Daoy (cell line): ENCODE measurements at regions not wholly inside any gene's neighbourhood (a gene's known extent, or its start where the extent isn't known, plus 50 kb on each side); places are given as distances from the start of the nearest gene placed in this dataset.

Experiments used
- DNase-seq: peaks from one replicate; pipeline ENCODE4 v3.0.0-alpha.2; 2015; ENCODE audit warnings: low read depth

DNA sequence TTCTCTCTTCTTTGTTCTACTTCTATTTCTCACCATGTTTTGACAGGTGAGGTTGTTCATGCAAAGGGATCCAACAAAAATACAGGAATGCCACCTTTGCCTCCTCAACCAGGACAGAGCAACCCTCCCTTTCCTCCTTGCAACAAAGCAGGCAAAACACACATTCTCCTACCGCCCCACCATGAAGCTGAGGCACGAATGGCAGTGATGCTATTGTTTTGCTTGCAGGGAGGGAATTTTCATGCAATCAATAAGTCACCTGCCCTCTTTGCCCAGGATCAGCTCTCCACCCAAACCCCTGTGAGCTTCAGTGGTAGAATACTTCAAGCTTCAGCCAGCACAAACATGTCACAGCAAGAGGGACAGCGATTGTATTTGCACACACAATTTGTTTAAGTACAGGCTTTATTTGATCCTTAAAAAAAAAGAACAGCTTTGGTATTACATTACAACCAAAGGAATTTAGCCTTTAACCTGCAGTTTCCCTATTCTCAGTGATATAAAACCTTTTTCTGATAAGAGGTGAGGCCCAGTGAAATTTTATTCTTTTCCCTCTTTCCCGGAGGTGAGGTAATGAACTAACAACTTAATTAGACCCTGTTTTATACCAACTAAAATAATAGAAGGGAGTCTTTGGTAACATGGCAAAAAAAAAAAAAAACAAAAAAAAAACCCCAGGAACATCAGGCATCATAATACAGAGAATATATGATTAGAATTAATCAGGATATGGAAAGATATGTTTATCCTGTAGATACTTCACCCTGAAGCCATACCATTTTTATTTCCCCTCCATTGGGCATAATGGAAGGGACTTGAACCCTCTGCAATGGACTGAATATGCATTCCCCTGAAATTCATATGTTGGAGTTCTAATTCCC, 87.0 kb upstream of the EEA1 start:
- DNase-seq: no peak

DNA sequence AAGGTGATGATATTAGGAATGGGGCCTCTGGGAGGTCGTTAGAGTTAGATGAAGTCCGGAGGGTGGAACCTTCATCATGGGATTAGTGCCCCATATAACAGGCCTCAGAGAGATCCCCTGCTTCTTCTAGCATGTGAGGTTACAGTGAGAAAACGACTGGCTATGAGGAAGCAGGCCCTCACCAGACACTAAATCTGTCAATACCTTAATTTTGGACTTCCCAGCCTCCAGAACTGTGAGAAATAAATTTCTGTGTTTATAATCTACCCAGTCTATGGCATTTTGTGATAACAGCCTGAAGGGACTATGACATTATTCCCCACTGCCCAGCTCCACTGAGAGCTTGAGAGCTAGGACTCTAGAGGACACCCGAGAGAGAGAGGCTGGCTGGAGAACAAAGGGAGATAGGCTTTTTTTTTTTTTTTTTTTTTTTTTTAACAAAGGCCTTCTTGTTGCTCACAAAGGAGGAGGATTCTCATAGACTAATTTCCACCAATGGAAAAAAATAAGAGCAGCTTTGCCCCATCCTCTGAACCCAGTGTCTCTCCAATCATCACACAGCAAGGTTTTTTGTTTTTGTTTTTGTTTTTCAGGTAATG, 87.8 kb upstream of the EEA1 start:
- no peak for DNase-seq

DNA sequence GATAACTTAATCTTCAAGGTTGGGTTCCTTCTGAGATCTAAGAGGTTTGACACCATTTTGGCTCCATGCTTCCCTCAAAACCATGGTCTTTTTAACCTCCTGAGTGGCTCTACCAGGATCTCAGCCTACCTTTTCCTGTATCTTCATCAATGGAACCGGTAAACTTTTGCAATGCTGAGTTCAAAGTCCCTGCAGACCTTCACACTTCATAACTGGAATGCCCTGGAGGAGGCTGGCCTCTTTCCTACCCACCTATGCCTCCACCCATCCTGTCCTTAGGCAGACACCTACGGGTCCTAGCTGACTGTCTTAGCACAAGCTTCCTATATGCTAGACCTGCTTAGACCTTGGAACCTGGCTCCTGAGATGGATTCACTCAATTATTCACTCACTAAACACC, 89.5 kb upstream of the EEA1 start:
- DNase-seq: no peak

DNA sequence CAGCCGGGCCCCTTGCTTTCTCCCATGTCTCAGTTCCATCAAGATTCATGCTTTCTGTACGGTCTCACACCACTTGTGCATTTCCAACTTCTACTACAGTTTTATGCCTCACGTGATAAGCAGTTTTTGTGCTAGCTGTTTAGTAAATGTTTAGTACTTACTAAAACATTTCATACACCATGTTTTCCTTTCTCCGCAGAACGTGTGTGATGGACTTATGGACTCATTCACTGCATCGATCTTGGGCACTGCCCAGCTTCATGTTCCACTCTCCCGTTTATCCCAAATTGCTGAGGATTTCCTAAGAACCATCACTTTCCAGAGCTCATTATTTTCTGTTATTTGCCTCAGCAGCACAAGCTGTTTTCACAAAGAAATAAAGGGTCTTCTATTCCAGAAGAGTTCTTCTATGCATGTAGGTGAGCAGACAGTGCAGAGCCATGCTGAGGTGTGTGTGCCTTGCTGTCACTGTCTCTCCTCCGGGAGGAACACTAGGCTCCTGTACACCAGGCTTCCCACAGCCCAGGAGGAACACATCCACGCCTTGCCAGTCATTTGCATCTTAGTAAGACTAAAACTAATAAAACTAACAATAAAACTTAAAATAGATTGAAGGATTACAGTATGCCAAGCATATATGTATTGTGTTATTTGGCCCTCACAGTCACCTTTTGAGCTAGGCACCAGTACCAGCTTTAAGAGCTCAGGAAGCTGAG, 90.3 kb upstream of the EEA1 start:
- DNase-seq: no peak

DNA sequence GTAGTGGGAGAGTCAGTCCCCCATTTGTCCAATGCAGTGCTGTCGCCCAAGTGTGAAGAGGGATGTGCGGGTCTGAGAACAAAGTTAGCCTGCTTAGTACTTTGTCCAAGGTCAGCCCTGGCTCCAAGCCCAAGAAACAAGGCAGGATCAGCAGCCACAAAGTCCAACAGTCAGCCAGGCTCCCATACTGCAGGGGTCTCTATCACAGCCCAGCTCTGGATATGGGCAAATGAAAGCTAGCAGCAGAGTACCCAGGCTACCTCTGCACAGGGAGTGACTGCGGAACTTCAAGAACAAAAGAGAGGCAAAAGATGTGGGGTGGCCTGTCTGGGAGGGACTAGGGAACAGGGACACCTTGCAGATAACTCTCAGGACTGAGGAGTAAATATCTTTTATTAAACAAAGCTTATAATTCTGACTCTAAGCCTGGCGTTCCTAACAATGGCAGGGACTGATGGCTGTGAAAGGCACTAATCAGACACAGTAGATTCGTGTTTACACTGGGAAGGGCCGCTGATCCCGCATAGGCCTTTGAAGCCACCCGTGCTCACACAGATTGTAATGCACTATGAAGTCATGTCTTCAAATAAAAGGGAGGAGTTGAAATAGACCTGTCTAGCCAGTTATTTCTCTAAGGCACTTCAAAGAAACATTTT, 91.0 kb upstream of the EEA1 start:
- DNase-seq: no peak

DNA sequence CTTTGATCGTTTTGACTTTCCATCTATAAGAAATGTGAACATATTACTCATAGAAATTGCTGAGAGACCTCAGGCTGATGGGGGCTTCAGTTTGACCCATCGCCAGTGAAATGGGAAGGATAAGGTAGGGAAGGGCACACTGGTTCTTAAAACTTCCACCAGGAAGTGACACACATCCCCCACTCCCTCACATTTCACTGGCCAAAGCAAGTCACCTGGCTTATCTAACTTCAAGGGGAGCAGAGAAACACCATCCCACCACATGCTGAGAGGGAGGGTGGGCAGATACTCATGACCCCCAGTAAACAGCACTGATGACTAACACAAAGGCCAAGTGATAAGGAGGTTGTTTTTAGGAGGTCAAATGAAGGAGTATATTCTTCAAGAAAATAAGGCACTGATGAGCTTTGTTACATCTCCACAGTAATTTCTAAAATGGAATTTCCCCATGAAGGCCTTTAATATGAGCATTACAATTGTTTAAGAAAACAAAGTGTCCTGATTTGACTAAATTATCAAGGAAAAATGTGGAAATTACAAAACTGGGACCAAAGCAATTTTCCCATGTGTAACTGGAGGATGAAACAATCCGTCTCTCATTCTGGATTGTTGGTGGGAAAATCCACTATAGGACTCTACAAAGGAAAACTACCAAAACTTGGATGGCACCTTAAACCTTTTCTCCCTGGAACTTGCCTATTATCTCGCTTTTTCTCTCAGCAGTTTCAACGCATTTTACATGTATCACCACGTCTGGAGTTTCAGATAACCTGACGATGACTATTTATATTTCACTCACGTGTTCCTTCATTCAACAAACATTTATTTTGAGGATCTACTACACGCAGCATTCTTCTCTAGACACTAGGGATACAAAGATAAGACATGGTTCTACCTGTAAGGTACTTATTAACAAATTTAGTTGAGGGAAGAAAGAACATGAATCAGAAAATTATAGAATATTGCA, 91.8 kb upstream of the EEA1 start:
- no peak for DNase-seq

DNA sequence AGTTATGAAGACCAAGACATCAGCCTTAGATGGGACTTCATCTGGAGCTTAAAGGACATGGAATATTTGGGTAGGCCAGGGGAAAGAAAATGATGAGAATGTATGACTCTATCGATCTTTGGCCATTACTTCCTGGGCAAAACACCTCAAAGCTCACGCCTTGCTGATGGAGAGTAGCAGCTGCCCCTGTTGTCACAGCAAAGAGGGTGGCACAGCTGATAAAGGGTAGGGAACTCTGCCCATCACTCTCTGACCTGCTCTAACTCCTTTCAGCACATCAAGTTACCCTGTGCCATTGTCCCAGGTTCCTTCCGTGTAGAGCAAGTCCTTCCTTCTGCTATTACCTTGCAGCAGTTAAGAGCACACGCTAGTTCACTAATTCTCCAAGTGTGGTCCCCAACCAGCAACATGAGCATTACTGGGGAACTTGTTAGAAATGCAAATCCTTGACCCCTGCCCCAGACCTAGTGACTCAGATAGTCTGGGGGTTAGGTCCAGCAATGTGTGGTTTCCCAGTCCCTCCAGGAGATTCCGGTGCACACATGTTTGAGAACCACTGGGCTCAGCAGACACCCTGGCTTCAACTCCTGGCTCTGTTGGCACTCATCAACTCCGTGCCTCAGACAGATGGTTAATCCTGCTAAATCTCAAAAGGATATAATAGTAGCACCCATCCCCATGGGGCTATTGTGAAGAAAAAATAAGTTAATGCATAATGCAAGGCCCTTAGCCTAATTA, 93.7 kb upstream of the EEA1 start:
- DNase-seq: peak; percentile 48

DNA sequence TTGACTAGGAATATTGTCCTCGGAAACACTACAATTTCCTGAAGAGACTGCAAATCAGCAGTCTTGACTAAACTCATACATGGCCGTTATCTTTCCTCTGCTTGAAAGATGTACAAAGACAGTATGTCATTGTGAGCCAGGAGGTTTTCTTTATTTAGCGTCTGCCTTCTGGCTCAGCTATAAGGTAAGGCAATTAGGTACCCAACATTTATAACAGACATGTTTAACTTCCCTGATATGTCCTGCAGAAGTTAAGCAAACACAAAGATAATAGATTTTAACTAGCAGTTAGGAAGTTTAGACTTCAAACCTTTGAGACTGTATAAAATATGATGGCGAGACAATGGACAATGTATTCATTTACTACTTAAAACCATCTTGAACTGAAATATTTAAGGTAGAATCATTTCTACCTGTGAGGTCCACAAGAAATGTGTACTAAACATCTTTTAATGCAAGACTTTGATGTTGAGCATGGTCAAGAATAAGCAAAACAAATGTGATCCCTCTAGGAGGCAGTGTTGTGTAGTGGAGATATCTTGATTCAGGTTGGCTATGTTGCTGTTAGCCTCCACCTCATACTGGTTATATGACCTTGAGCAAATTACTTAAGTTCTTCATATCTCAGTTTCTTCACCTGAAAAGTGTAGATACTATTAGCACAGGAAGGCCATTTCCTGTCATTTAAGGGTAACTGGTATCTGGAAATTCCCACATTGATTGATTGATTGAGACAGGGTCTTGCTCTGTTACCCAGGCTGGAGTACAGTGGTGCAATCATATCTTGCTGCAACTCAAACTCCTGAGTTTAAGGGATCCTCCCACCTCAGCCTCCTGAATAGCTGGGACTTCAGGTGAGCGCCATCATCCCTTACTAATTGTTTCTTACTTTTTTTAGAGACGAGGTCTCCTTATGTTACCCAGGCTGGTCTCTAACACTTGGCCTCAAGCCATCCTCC, 96.3 kb upstream of the EEA1 start:
- peak; percentile 25 for DNase-seq

DNA sequence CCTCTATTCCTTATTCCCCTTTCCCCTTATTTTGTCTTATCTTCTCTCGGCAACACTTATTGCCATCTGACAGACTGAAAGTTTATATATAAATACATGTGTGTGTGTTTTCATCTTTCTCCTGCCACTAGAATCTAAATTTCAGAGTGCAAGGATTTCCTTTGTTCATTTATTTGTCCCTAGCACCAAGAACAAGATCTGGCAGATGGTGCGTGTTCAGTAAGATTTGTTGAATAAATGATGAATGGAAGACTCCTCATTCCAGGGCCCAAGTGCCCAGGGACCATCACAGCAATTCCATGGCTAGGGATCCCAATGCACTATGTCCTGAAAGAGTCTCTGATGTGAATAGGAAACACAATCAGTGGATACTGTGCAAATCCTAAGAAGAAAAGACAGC, 97.9 kb upstream of the EEA1 start:
- DNase-seq: no peak

DNA sequence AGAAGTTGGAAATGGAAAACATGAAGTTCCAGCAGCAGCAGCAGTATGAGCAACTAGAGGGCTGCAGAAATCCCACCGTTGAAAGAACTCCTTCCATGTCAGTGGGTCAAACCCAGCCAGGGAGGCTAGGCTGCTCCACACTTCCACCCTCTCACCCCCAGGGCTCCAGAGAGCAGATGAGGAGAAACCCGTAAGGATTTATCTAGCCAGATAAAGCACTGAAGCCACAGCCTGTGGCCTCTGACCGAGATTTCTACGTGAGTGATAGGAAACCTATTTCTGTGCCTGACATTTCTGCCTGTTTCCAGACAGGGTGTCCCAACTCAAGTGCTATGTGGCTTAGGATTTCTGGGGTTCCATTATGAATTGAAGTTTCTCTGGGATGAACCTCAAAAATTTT, 100.0 kb upstream of the EEA1 start:
- DNase-seq: no peak

DNA sequence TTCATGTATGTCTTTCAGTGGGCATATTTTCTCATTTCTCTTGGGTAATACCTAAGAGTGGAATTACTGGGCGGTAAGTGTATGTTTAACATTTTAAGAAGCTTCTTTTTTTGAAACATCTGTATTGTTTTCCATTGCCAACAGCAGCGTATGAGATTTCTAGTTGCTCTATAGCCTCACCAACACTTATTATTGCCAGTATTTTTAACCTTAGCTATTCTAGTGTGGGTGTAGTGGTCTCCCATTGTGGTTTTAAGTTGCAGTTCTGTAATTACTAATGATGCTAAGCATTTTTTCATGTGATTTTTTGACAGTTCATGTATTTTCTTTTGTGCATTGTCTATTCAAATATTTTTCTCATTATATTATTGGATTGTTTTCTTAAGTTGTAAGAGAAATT, 101.9 kb upstream of the EEA1 start:
- DNase-seq: no peak

DNA sequence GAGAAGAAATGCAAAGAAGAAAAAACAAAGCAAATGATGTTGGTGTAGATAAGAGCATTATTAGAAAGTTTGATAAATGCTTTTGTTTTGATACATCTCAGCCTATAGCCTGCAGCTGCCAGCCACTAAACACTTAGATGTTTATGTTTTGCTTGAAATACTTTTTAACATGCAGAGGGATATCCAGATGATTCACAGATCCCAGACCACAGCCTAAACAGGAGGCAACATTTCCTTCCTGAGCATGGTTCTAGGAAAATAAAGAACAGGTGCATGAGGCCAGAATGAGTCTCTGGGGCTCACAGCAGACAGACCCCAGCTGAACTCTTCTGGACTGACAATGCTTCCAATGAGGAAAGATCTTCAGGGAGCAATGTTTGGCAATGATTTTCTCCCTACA, 103.7 kb upstream of the EEA1 start:
- DNase-seq: no peak

DNA sequence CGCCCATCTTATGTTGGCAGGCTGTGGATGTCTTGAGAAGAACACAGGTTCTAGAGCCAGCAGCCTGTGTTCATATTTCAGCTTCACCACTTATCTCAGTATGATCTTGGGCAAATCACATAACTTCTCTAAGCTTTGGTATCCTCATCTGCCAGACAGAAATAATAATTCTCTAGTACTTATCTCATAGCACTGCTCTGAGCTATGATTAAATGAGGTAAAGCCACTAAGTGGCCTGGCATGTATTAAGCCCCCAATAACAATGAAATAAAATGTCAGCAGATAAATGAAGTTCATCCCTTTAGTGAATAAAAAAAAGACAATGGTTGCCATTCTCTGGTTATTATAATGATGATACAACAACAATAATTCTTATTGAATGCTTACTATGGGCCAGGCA, 104.9 kb upstream of the EEA1 start:
- no peak for DNase-seq

DNA sequence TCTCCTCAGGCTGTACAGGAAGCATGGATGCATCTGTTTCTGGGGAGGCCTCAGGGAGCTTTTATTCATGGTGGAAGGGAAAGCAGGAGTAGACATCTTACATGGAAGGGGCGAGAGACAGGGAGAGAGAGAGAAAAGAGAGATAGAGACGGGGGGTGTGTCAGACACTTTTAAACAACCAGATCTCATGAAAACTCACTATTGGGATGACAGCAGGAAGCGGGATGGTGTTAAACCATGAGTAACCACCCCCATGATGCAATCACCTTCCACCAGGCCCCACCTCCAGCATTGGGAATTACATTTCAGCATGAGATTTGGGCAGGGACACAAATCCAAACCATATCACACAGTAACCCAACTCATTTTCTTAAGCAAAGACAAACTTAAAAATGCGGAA, 110.0 kb upstream of the EEA1 start:
- no peak for DNase-seq

DNA sequence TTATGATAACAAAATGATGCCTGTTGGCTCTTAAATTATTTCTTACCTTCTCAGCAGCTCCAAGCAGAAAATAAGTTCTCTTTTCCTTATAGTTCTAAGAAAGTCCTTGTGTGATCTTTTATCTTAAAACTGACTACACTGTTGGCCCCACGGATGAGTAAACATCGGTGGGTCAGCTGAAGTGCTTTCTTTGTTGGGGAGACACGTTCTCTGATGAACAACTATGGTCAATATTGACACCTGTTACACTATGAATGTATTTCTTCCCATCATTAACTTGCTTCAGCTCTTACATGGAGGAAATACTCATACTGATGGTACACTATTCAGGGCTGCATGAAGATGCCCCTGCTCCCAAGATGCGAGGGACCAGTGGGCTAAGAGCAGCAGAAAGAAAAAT, 110.8 kb upstream of the EEA1 start:
- no peak for DNase-seq

DNA sequence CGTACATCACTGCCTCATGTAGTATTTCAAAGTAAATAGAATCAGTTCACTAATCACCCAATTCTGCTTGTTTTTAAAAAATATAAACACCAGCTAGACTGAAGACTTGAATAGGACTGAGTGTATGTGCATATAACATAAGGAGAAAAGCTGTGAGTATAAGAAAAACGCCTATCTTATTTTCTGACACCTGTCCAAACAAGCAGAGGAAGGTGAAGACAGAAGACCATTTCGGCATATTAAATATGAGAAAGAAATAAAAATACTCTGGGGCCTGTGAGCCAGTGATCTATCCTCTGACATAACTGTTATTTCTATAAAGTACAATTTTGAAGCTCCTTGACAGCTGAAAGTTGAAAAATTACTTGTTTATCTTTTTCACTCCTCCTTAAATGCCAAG, 111.3 kb upstream of the EEA1 start:
- DNase-seq: no peak

DNA sequence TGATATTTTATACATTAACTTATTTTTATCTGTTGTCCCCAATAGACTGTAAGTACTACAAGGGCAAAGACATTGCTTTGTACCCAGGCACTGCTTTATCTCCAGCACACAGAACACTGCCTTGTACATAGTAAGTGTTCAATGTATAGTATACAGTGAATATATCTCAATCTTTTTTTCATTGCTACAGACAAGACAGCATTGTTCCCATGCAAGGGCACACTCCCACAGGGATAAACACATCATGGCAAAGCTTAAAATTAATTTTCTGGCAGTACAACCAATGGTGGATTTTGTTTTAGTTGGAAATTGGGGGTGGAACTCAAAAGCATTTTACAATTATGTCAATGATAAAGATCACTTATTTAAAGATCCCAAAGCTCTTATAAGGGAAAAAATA, 112.3 kb upstream of the EEA1 start:
- DNase-seq: no peak

DNA sequence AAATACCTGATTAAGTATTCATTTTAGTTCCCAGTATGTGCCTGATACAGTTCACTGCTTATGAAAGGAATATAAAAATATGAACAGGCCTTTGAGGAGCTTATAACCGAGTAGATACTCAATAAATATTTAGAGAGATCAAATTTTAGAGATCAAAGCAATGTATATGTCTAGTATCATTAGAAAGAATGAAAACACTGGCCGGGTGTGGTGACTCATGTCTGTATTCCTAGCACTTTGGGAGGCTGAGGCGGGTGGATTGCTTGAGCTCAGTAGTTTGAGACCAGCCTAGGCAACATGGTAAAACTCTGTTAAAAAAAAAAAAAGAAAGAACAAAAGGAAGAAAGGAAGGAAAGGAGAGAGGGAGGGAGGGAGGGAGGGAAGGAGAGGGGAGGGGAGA, 113.2 kb upstream of the EEA1 start:
- peak; percentile 27 for DNase-seq

DNA sequence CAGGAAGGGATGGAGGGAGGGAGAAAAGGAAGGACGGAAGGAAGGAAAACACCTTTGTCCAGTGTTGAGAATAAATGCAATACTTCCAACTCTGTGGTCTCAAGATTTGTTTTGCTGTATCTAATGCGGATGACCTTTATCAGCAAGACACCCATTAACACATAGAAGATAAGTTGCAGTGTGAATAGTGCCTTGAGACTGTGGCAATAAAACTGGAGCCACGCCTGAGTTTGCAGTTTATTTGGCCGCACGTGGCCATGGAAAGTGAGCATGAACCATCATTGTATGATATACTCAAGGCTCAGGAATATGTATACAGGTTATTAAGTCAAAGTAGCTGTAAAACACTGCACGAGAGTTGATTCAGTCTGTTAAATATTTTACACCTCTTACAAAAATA, 113.6 kb upstream of the EEA1 start:
- DNase-seq: no peak
